Neural cell (in vitro differentiated cells): ENCODE measurements at regions not wholly inside any gene's neighbourhood (a gene's known extent, or its start where the extent isn't known, plus 50 kb on each side); places are given as distances from the start of the nearest gene placed in this dataset.

ENCODE experiments used
- H2AFZ ChIP-seq: fragments of 200-600, 300-800 bp; sonication (generic), shearing (Covaris generic); 2 replicates; pipeline ENCODE4 v1.6.0; 2014; ENCODE audit warnings: low read depth, mild to moderate bottlenecking, antibody characterized with exemption, low read length, moderate library complexity
- H3F3A ChIP-seq: fragments of 200-600 bp; shearing (Covaris generic); 2 replicates; pipeline ENCODE4 v1.6.1; 2016; ENCODE audit warnings: mild to moderate bottlenecking, moderate library complexity, mixed read lengths, antibody characterized with exemption, low read length; ENCODE audit not compliant: insufficient read depth, poor library complexity, severe bottlenecking
- H3K27ac ChIP-seq: fragments of 200-600, 300-800 bp; sonication (generic), shearing (Covaris generic); 2 replicates; pipeline ENCODE4 v1.5.1; 2014; ENCODE audit warnings: mild to moderate bottlenecking, low read length, moderate library complexity
- H3K27me3 ChIP-seq: fragments of 300-800, 200-600 bp; sonication (generic), shearing (Covaris generic); 2 replicates; pipeline ENCODE4 v1.6.0; 2014; ENCODE audit warnings: mild to moderate bottlenecking, low read depth, low read length, moderate library complexity; ENCODE audit not compliant: insufficient read depth
- H3K36me3 ChIP-seq: fragments of 300-800, 200-600 bp; sonication (generic), shearing (Covaris generic); 2 replicates; pipeline ENCODE4 v1.5.1; 2014; ENCODE audit warnings: mild to moderate bottlenecking, antibody characterized with exemption, low read length, moderate library complexity; ENCODE audit not compliant: insufficient read depth
- H3K4me2 ChIP-seq: fragments of 300-800, 200-600 bp; sonication (generic), shearing (Covaris generic); 2 replicates; pipeline ENCODE4 v1.6.0; 2014; ENCODE audit warnings: mild to moderate bottlenecking, low read length
- H3K4me3 ChIP-seq: fragments of 300-800, 200-600 bp; sonication (generic), shearing (Covaris generic); 2 replicates; pipeline ENCODE4 v1.5.1; 2014; ENCODE audit warnings: mild to moderate bottlenecking, low read length, moderate library complexity
- H3K79me2 ChIP-seq: fragments of 200-600 bp; shearing (Covaris generic); replicated peaks from 2 replicates; pipeline ENCODE4 v1.6.0; 2014; ENCODE audit warnings: mild to moderate bottlenecking, low read length, moderate library complexity; ENCODE audit not compliant: insufficient read depth
- H3K9ac ChIP-seq: fragments of 300-800, 200-600 bp; sonication (generic), shearing (Covaris generic); 2 replicates; pipeline ENCODE4 v1.6.1; 2016; ENCODE audit warnings: mild to moderate bottlenecking, low read length, mixed read lengths
- H3K9me2 ChIP-seq: fragments of 200-600 bp; shearing (Covaris generic); 2 replicates; pipeline ENCODE4 v1.6.1; 2016; ENCODE audit warnings: mild to moderate bottlenecking, low read length, mixed read lengths; ENCODE audit not compliant: insufficient read depth
- H3K9me3 ChIP-seq: fragments of 200-600, 300-800 bp; sonication (generic), shearing (Covaris generic); 2 replicates; pipeline ENCODE4 v1.6.1; 2016; ENCODE audit warnings: mild to moderate bottlenecking, mixed run types, low read length, moderate library complexity, mixed read lengths
- H4K20me1 ChIP-seq: fragments of 200-600 bp; shearing (Covaris generic); 2 replicates; pipeline ENCODE4 v1.6.1; 2016; ENCODE audit warnings: mild to moderate bottlenecking, mixed run types; ENCODE audit not compliant: insufficient read depth
- CTCF ChIP-seq: fragments of 450-650 bp; IDR thresholded peaks from 2 replicates; pipeline ENCODE4 v1.5.1; 2014; ENCODE audit warnings: antibody characterized with exemption, mild to moderate bottlenecking, moderate library complexity; ENCODE audit not compliant: poor library complexity, severe bottlenecking
- EP300 ChIP-seq: fragments of 450-650 bp; conservative IDR thresholded peaks from 2 replicates; pipeline ENCODE4 v1.6.1; 2014; ENCODE audit warnings: antibody characterized with exemption, mild to moderate bottlenecking, moderate library complexity; ENCODE audit not compliant: poor library complexity, severe bottlenecking
- EZH2 ChIP-seq: fragments of 200-600, 300-800 bp; shearing (Covaris generic), sonication (generic); IDR thresholded peaks from 2 replicates; pipeline ENCODE4 v1.6.1; 2014; ENCODE audit warnings: antibody characterized with exemption, low read length, borderline replicate concordance, mild to moderate bottlenecking; ENCODE audit not compliant: insufficient read depth, poor library complexity, severe bottlenecking
- MXI1 ChIP-seq: fragments of 450-650 bp; conservative IDR thresholded peaks from 2 replicates; pipeline ENCODE4 v1.6.1; 2014; ENCODE audit warnings: antibody characterized with exemption, mild to moderate bottlenecking; ENCODE audit not compliant: poor library complexity, severe bottlenecking
- POLR2AphosphoS5 ChIP-seq: IDR thresholded peaks from 2 replicates; pipeline ENCODE4 v1.6.1; 2012
- RAD21 ChIP-seq: fragments of 450-650 bp; conservative IDR thresholded peaks from 2 replicates; pipeline ENCODE4 v1.6.1; 2014; ENCODE audit warnings: antibody characterized with exemption, mild to moderate bottlenecking, moderate library complexity
- SMC3 ChIP-seq: fragments of 450-650 bp; conservative IDR thresholded peaks from 2 replicates; pipeline ENCODE4 v1.6.1; 2014; ENCODE audit warnings: antibody characterized with exemption, mild to moderate bottlenecking, moderate library complexity; ENCODE audit not compliant: poor library complexity
- TAF1 ChIP-seq: IDR thresholded peaks from 2 replicates; pipeline ENCODE4 v1.6.1; 2012; ENCODE audit warnings: low read depth
- TF ChIP-seq, protein P1 (sequence below): IDR thresholded peaks from 2 replicates; pipeline ENCODE4 v1.6.1; 2012; ENCODE audit warnings: borderline replicate concordance

DNA sequence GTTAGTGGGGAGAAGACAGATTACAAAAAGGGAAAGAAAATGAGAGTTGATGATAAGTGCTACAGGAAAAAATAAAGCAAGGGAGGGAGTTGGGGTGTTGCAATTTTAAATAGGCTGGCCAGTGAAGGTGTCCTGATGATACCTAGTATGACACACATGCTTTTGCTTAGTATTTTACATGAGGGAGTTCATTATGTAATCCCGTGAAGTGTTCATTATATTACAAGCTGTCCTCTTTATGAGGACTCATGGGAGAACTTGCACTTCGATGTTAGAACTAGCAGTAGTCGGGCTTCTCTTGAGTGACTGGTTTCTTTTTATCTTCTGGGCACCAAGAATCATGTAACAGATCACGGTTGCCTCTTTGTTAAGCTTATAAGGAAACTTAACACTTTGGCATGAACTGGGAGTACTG is 102.3 kb upstream of the MTPN start:
- H3K79me2 ChIP-seq = no peaks in the 10 kb centered on the region
- H4K20me1 ChIP-seq = no peaks in the 10 kb centered on the region
- H3K36me3 ChIP-seq = no peaks in the 10 kb centered on the region
- TF ChIP-seq RAD21 (no peak), TAF1 (no peak), MXI1 (no peak), SMC3 (no peak), POLR2AphosphoS5 (no peak), CTCF (no peak), EZH2 (no peak), EP300 (no peak)
- TF ChIP-seq, protein P1, sequence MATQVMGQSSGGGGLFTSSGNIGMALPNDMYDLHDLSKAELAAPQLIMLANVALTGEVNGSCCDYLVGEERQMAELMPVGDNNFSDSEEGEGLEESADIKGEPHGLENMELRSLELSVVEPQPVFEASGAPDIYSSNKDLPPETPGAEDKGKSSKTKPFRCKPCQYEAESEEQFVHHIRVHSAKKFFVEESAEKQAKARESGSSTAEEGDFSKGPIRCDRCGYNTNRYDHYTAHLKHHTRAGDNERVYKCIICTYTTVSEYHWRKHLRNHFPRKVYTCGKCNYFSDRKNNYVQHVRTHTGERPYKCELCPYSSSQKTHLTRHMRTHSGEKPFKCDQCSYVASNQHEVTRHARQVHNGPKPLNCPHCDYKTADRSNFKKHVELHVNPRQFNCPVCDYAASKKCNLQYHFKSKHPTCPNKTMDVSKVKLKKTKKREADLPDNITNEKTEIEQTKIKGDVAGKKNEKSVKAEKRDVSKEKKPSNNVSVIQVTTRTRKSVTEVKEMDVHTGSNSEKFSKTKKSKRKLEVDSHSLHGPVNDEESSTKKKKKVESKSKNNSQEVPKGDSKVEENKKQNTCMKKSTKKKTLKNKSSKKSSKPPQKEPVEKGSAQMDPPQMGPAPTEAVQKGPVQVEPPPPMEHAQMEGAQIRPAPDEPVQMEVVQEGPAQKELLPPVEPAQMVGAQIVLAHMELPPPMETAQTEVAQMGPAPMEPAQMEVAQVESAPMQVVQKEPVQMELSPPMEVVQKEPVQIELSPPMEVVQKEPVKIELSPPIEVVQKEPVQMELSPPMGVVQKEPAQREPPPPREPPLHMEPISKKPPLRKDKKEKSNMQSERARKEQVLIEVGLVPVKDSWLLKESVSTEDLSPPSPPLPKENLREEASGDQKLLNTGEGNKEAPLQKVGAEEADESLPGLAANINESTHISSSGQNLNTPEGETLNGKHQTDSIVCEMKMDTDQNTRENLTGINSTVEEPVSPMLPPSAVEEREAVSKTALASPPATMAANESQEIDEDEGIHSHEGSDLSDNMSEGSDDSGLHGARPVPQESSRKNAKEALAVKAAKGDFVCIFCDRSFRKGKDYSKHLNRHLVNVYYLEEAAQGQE = no peak
- H3K27ac ChIP-seq = no peak overlapping the region
- no peak overlapping the region for H3K9ac ChIP-seq
- no peaks in the 10 kb centered on the region for H3K9me2 ChIP-seq
- H3K9me3 ChIP-seq = no peaks in the 10 kb centered on the region
- H3K4me3 ChIP-seq = no peak overlapping the region
- no peak overlapping the region for H2AFZ ChIP-seq
- no peak overlapping the region for H3K4me2 ChIP-seq
- no peaks in the 10 kb centered on the region for H3K27me3 ChIP-seq
- H3F3A ChIP-seq = no peaks in the 10 kb centered on the region

DNA sequence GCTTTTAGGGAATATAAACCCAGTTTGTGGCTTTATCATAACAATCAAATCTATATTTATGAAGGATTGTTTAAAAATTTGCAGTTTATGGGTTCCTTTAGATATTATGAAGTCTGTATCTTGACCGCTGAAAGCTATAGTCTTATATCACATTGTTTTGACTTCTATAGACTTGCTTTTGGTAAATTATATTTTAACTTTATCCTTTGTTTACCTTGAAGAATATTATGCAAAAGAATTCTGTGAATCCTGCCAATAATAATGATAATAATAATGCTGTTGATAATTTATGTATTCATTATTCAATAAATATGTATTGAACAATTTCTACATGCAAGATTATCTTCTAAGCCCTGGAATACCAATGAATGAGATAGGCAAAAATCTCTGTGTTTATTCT is 101.9 kb upstream of the MTPN start:
- Histone ChIP-seq H3K9me2 (no peaks in the 10 kb centered on the region), H3K79me2 (no peaks in the 10 kb centered on the region), H3K4me3 (no peak overlapping the region), H3K36me3 (no peaks in the 10 kb centered on the region), H3K9me3 (no peaks in the 10 kb centered on the region), H3F3A (no peaks in the 10 kb centered on the region), H3K27me3 (no peaks in the 10 kb centered on the region), H2AFZ (no peak overlapping the region), H4K20me1 (no peaks in the 10 kb centered on the region), H3K9ac (no peak overlapping the region), H3K27ac (no peak overlapping the region), H3K4me2 (no peak overlapping the region)
- TF ChIP-seq EZH2 (no peak), RAD21 (no peak), EP300 (no peak), SMC3 (no peak), CTCF (no peak), POLR2AphosphoS5 (no peak), MXI1 (no peak), TAF1 (no peak)
- TF ChIP-seq, protein P1 = no peak
